Spleen (tissue), 11 donors: ENCODE measurements at regions not wholly inside any gene's neighbourhood (a gene's known extent, or its start where the extent isn't known, plus 50 kb on each side); places are given as distances from the start of the nearest gene placed in this dataset.

Experiments
- DNase-seq: peaks from one replicate; pipeline ENCODE4 v3.0.0-alpha.2; 2020
- H3K27ac ChIP-seq, 8 donors: fragments of 200-600 bp; sonication (generic) in 7 of 8; 1 replicate in 4 of 8; 2 replicates in 4 of 8; pipeline versions ENCODE4 v1.5.0 to v1.8.0; 2016 to 2021; ENCODE audit warnings: inconsistent platforms in 4 of 8, mild to moderate bottlenecking in 4 of 8, moderate library complexity in 1 of 8
- H3K27me3 ChIP-seq, 7 donors: fragments of 200-600 bp; sonication (generic) in 6 of 7; replicated peaks in 1 of 7; 1 replicate in 4 of 7; 2 replicates in 3 of 7; pipeline versions ENCODE4 v1.5.0 to v1.8.0; 2016 to 2021; ENCODE audit warnings: inconsistent platforms in 3 of 7, mild to moderate bottlenecking in 1 of 7
- H3K36me3 ChIP-seq, 6 donors: fragments of 200-600 bp; sonication (generic) in 5 of 6; 1 replicate in 4 of 6; 2 replicates in 2 of 6; pipeline versions ENCODE4 v1.5.0 to v1.8.0; 2016 to 2021; ENCODE audit warnings: inconsistent platforms in 2 of 6
- H3K4me1 ChIP-seq, 6 donors: fragments of 200-600 bp; sonication (generic) in 5 of 6; 1 replicate in 3 of 6; 2 replicates in 3 of 6; pipeline versions ENCODE4 v1.5.0 to v1.8.0; 2016 to 2021; ENCODE audit warnings: inconsistent platforms in 3 of 6
- H3K4me3 ChIP-seq, 8 donors: fragments of 200-600 bp; sonication (generic) in 7 of 8; 1 replicate in 4 of 8; 2 replicates in 4 of 8; pipeline versions ENCODE4 v1.5.0 to v1.8.0; 2016 to 2021; ENCODE audit warnings: inconsistent platforms in 4 of 8, mild to moderate bottlenecking in 4 of 8, moderate library complexity in 2 of 8
- H3K9me3 ChIP-seq, 8 donors: fragments of 200-600 bp; sonication (generic) in 7 of 8; 1 replicate in 4 of 8; 2 replicates in 4 of 8; pipeline versions ENCODE4 v1.5.0 to v1.8.0; 2016 to 2021; ENCODE audit warnings: inconsistent platforms in 4 of 8
- CTCF ChIP-seq, 11 experiments: fragments of 200-600 bp in 7 of 11; fragments of 450-650 bp in 4 of 11; sonication (generic) in 4 of 11; IDR thresholded peaks in 8 of 11; conservative IDR thresholded peaks in 3 of 11; 1 replicate in 7 of 11; 2 replicates in 4 of 11; pipeline versions ENCODE4 v1.4.0 to v1.8.0; 2016 to 2021; ENCODE audit warnings: antibody characterized with exemption in 11 of 11, inconsistent platforms in 4 of 11, mild to moderate bottlenecking in 1 of 11
- POLR2A ChIP-seq, 3 donors: fragments of 450-650 bp; IDR thresholded peaks; one replicate each; pipeline ENCODE4 v1.5.1; 2017; ENCODE audit warnings: antibody characterized with exemption in 3 of 3, mild to moderate bottlenecking in 1 of 3
- POLR2AphosphoS5 ChIP-seq, 3 donors: sonication (generic); formaldehyde crosslinking; IDR thresholded peaks; one replicate each; pipeline ENCODE4 v1.5.1; 2017; ENCODE audit warnings: antibody characterized with exemption in 3 of 3
- WGBS, 5 donors: extraction: QIAGEN DNeasy Blood & Tissue Kit in 3 of 5; methylation state at CpG; one replicate each; pipeline versions ENCODE4 v1.1.5 to v1.1.7; 2013 to 2018; 5-methylcytosine and 5-hydroxymethylcytosine counted together
- intact Hi-C: fragments of 100-400 bp; cut with DNase I; formaldehyde crosslinking; loops from one replicate; pipeline ENCODE4 v1.15.0; 2023; ENCODE audit warnings: low total_unique reads
- donor health status: healthy with polysubstance abuse.
- donor health status: DM: no; HTN: no; CAD: no; lungs with moderate emphysema.
- donor health status: DM: no; HTN: no; CAD: no.
- donor health status: Bipolar disorder and iron deficiency.
- donor health status: healthy.
- donor health status: DM: no; HTN: no; CAD: no.
- donor health status: DM: yes; HTN: yes; CAD: no.

GRCh38 chr4:120622601-120623000 lies 299.9 kb downstream of the PRDM5 start:
- Histone ChIP-seq H3K9me3 (peaks cover 0 to 3% (median 0%) of the 10 kb centered on the region in 8 donors), H3K4me3 (no peak overlapping the region), H3K27ac (no peak overlapping the region), H3K4me1 (no peaks in the 10 kb centered on the region), H3K36me3 (no peaks in the 10 kb centered on the region), H3K27me3 (no peaks in the 10 kb centered on the region)
- intact Hi-C loops = no loop called here
- no peak for TF ChIP-seq POLR2A (IDR thresholded peaks at IDR 0.05)
- TF ChIP-seq CTCF (IDR thresholded peaks at IDR 0.05 in 8 of 11, conservative IDR thresholded peaks at IDR 0.05 in 3 of 11) = no peak
- no peak for TF ChIP-seq POLR2AphosphoS5 (IDR thresholded peaks at IDR 0.05)
- no peak for DNase-seq

GRCh38 chr4:120617171-120617570 lies 305.4 kb downstream of the PRDM5 start:
- H3K4me1 ChIP-seq = no peaks in the 10 kb centered on the region

GRCh38 chr4:120616041-120616440 lies 306.5 kb downstream of the PRDM5 start:
- no peaks in the 10 kb centered on the region for H3K27me3 ChIP-seq
- DNase-seq = no peak
- no peaks in the 10 kb centered on the region for H3K36me3 ChIP-seq
- H3K4me1 ChIP-seq = no peaks in the 10 kb centered on the region
- 70 to 94% (median 92%) methylated on average over 1 of the region's 1 CpG for WGBS, 5 donors
- H3K4me3 ChIP-seq = no peak overlapping the region
- no peaks in the 10 kb centered on the region for H3K9me3 ChIP-seq
- intact Hi-C loops = no loop called here
- TF ChIP-seq CTCF (IDR thresholded peaks at IDR 0.05 in 8 of 11, conservative IDR thresholded peaks at IDR 0.05 in 3 of 11) = no peak
- no peak for TF ChIP-seq POLR2A (IDR thresholded peaks at IDR 0.05)
- TF ChIP-seq POLR2AphosphoS5 (IDR thresholded peaks at IDR 0.05) = no peak
- no peak overlapping the region for H3K27ac ChIP-seq

More at GRCh38 chr4:120617171-120617570, 305.4 kb downstream of the PRDM5 start:
- Histone ChIP-seq H3K4me3 (no peak overlapping the region), H3K27me3 (no peaks in the 10 kb centered on the region), H3K9me3 (no peaks in the 10 kb centered on the region), H3K27ac (no peak overlapping the region), H3K36me3 (no peaks in the 10 kb centered on the region)
- intact Hi-C loops = no loop called here
- DNase-seq = no peak
- TF ChIP-seq POLR2AphosphoS5 (IDR thresholded peaks at IDR 0.05) (no peak), CTCF (IDR thresholded peaks at IDR 0.05 in 8 of 11, conservative IDR thresholded peaks at IDR 0.05 in 3 of 11) (no peak), POLR2A (IDR thresholded peaks at IDR 0.05) (no peak)

- Histone ChIP-seq H3K36me3 (no peaks in the 10 kb centered on the region), H3K4me3 (no peak overlapping the region), H3K9me3 (no peaks in the 10 kb centered on the region), H3K27me3 (no peaks in the 10 kb centered on the region), H3K27ac (no peak overlapping the region), H3K4me1 (no peaks in the 10 kb centered on the region)
- 85 to 95% (median 88%) methylated on average over 1 of the region's 1 CpG for WGBS, 5 donors
- no peak for DNase-seq
- TF ChIP-seq POLR2AphosphoS5 (IDR thresholded peaks at IDR 0.05) (no peak), POLR2A (IDR thresholded peaks at IDR 0.05) (no peak), CTCF (IDR thresholded peaks at IDR 0.05 in 8 of 11, conservative IDR thresholded peaks at IDR 0.05 in 3 of 11) (no peak)
- intact Hi-C loops = no loop called here
Measured at GRCh38 chr4:120613778-120614177, 308.7 kb downstream of the PRDM5 start.
